HS-5 (cell line): ENCODE measurements at regions not wholly inside any gene's neighbourhood (a gene's known extent, or its start where the extent isn't known, plus 50 kb on each side); places are given as distances from the start of the nearest gene placed in this dataset.

Source experiments
- DNase-seq: peaks from one replicate; pipeline ENCODE4 v3.0.0-alpha.2; 2012; ENCODE audit warnings: low read depth

GRCh38 chr13:51518827-51519226, 65.4 kb upstream of the WDFY2 start:
- DNase-seq: peak; percentile 23

GRCh38 chr13:51519771-51520216, 64.5 kb upstream of the WDFY2 start:
- DNase-seq: no peak

DNA sequence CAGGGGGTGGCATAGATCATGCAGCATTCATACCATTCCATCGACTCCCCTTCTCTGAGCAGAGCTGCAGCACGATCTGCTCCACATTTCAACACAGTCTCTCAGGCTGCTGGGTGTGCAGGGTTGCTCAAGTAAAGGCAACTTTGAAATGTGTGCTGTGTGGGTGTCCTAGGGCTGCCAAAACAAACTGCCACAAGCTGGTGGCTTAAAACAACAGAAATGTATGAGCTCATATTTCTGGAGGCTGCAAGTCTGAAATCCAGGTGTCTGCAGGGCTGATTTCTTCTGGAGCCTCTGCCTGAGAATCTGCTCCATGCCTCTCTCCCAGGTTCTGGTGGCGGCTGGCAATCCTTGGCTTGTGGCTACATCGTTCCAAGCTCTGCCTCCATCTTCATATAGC, 63.7 kb upstream of the WDFY2 start:
- peak; percentile 3 for DNase-seq

- DNase-seq: no peak
Measured at GRCh38 chr13:51523082-51523518, 61.2 kb upstream of the WDFY2 start.

DNA sequence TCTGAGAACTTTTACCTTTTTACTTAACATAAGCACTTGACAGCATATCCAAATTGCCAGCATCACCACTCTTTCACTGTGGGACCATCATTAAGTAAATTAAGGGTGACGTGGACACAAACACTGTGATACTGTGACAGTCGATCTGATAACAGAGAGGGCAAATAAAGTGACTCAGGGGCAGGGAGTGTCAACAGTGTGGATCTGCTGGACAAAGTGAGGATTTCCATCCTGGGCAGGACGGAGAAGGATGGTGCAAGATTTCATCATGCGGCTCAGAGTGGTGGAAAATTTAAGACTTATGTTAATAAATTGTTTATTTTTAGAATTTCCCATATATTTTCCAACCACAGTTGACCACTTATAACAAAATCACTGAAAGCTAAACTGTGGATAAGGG, 60.0 kb upstream of the WDFY2 start:
- no peak for DNase-seq

DNA sequence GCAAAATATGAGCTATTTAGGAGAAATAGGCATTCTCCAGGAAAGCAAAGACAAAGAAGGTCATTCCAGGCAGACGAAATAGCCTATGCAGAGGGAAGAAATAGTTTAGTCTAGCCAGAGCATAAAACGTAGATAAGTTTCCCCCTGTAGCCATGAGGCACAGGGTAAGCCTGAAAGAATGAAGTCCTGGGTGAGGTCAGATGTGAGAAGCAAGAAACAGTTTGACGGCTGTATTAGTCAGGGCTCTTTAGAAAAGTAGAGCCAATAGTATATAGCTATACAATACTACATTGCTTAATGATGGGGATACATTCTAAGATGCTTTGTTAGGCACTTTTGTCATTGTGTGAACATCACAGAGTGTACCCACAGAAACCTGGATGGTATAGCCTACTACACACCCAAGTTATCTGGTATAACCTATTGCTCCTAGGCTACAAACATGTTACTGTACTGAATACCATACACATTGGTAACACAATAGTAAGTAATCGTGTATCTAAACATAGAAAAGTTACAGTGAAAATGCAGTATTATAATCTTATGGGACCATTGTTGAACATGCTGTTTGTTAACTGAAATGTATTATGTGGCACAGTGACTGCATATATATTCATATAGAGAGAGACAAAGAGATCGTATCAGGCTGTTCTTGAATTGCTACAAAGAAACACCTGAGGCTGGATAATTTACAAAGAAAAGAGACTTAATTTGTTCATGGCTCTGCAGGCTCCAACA, 59.3 kb upstream of the WDFY2 start:
- DNase-seq: no peak

DNA sequence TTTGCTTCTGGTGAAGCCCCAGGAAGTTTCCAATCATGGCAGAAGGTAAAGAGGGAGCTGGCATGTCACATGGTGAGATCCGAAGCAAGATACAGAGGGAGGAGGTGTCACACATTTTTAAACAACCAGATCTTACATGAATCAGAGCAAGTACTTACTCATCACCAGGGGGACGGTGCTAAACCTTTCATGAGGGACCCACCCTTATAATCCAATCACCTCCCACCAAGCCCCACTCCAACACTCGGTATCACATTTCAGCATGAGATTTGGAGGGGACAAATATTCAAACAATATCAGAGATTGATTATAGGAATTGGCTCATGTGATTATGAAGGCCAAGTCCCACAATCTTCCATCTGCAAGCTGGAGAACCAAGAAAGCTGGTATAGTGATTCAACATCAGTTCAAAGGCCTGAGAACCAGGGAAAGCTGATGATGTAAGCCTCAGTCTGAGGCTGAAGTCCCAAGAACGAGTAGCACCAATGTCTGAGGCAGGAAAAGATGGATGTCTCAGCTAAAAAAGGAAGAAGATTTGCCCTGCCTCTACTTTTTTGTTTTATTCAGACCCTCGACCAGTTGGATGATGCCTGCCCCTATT, 58.6 kb upstream of the WDFY2 start:
- DNase-seq: no peak

DNA sequence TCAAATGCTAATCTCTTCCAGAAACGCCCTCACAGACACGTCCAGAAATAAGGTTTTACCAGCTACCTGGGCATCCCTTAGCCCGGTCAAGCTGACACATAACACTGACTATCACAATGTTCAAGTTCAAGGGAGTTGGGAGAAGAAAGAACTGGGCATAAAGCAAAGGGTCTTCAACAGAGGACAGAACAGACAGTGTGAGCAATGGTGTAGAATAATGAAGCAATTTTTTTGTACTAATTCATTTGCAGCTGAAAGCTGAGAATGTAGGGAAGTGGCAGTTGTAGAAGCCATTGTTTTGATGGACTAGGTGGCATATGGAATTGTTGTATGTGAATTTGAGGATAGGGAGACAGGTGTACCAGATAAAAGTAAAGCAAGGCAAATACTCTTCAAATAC, 58.1 kb upstream of the WDFY2 start:
- DNase-seq: no peak

DNA sequence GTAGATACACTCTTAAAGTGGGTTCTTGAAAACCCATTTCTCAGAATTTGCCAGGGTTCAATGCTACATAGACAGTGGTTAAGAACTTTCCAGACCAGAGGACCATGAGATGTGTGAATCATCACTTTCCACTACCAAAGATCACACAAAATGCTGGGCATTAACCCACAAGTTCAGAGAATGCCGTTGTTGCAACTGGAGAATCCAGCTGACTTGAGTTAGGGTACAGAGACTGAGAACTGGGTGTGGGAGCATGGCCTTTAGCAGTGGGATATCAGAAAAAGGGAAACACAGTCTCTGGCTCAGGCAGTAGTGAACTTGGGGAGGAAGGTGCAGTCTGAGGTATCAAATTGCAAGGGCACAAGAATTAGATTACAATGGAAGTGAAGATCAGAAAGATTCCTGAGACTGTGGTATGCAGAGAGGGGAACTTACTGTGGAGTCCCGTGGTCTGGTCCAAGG, 51.5 kb upstream of the WDFY2 start:
- no peak for DNase-seq

GRCh38 chr13:51534041-51534817, 50.0 kb upstream of the WDFY2 start:
- no peak for DNase-seq
